ENCODE measurements at regions not wholly inside any gene's neighbourhood (a gene's known extent, or its start where the extent isn't known, plus 50 kb on each side); places are given as distances from the start of the nearest gene placed in this dataset.

DNA sequence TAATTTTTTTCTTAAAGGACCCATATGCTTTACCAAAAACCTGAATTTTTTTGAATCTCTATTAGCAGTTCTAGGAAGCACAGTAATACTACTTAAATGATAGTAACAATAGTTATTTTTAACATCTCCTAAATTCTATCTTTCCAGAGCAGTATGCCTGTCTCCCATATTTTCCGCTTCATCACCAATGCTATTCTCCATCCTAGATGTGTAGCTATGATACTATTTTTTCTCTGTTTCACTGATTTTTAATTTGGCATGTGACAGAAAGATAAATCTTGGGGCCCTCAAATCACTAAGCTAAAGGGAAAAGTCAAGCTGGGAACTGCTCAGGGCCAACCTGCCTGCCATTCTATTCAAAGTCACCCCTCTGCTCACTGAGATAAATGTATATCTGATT is 102.3 kb upstream of the HMCN1 start:
- H2BK5ac ChIP-seq (ENCODE audit: low read depth, low read length, poor library complexity, severe bottlenecking), result no peak overlapping the region
- DNase-seq, result no peak
- no peak overlapping the region for H3K9ac ChIP-seq (ENCODE audit: low read depth, low read length)
- H3K4me1 ChIP-seq (ENCODE audit: control insufficient read depth, insufficient read depth, low read length), result peaks cover 3% of the 10 kb centered on the region; the same call in 1 of the 2 replicates
- WGBS, 2 experiments (ENCODE audit: extremely low coverage in 2 of 2, insufficient read length in 1 of 2), result no CpG with 5 or more reads among the region's 1 CpG
- no peaks in the 10 kb centered on the region for H3K36me3 ChIP-seq (ENCODE audit: control insufficient read depth, insufficient read depth, low read length)
- H3K4me3 ChIP-seq (ENCODE audit: insufficient read depth, low read depth, low read length), result no peak overlapping the region
- H3K9me3 ChIP-seq (ENCODE audit: control insufficient read depth, insufficient read depth, low read length), result no peaks in the 10 kb centered on the region; the same call in 1 of the 2 replicates
- H3K56ac ChIP-seq (ENCODE audit: extremely low read depth, insufficient read depth, low read length), result no peak overlapping the region
- no peak overlapping the region for H2AK5ac ChIP-seq (ENCODE audit: low read depth, low read length)
- H4K20me1 ChIP-seq (ENCODE audit: insufficient read depth, low read length), result no peaks in the 10 kb centered on the region
- no TSS peak for BruUV-seq (replicated peaks)
- H3K27me3 ChIP-seq (ENCODE audit: control insufficient read depth, insufficient read depth, low read length), result no peaks in the 10 kb centered on the region; the same call in 1 of the 2 replicates
- ChIA-PET POLR2A (ENCODE audit: unreplicated experiment) (no interaction called here), CTCF (interaction anchor here (0.6 kb wide), 1 partner anchor 374 kb away, joined by 6 read pairs; no protein-coding TSS in a partner anchor)
- in situ Hi-C loops (cut with MboI; ENCODE audit: low sequenced_read_pairs) (no loop called here), intact Hi-C loops (cut with micrococcal nuclease) (no loop called here), dilution Hi-C loops (cut with HindIII; ENCODE audit: low sequenced_read_pairs, unreplicated experiment) (no loop called here)
- H3K18ac ChIP-seq (ENCODE audit: low read depth, low read length), result no peak overlapping the region
- no peak overlapping the region for H3K23ac ChIP-seq (ENCODE audit: low read depth, low read length)
- no peak overlapping the region for H2BK120ac ChIP-seq (ENCODE audit: low read depth, low read length)
- H2AK9ac ChIP-seq (replicated peaks; ENCODE audit: low read depth, low read length, poor library complexity), result no peak overlapping the region
- H3K14ac ChIP-seq (replicated peaks; ENCODE audit: low read depth, low read length), result no peak overlapping the region
- H4K91ac ChIP-seq (ENCODE audit: insufficient read depth, low read depth, low read length), result no peak overlapping the region
- H2AFZ ChIP-seq (replicated peaks; ENCODE audit: low read length, poor library complexity), result no peak overlapping the region
- H3K4me2 ChIP-seq (ENCODE audit: low read depth, low read length), result no peak overlapping the region
- no peak for ATAC-seq (ENCODE audit: low read depth)
- H2BK15ac ChIP-seq (ENCODE audit: low read depth, low read length), result no peak overlapping the region
- no peak overlapping the region for H3K27ac ChIP-seq (ENCODE audit: insufficient read depth, low read length)
- H3K79me1 ChIP-seq (ENCODE audit: low read depth in 1 of 2, low read length in 2 of 2), result no peaks in the 10 kb centered on the region
- no peaks in the 10 kb centered on the region; the same call in 1 of the 2 replicates for H3K9me1 ChIP-seq (ENCODE audit: insufficient read depth, low read length)
- H4K5ac ChIP-seq (ENCODE audit: low read depth, low read length), result no peak overlapping the region
- H3K4ac ChIP-seq (ENCODE audit: low read depth, low read length), result no peak overlapping the region
- TF ChIP-seq CHD1 (IDR thresholded peaks at IDR 0.05; ENCODE audit: low read depth, low read length) (no peak), CEBPB (IDR thresholded peaks at IDR 0.05; ENCODE audit: low read depth, low read length) (no peak), MAZ (IDR thresholded peaks at IDR 0.05; ENCODE audit: borderline replicate concordance, low read depth, low read length) (no peak), MXI1 (IDR thresholded peaks at IDR 0.05; ENCODE audit: borderline replicate concordance, low read depth, low read length) (no peak), BHLHE40 (IDR thresholded peaks at IDR 0.05; ENCODE audit: low read depth, low read length) (no peak), NFE2L2 (IDR thresholded peaks at IDR 0.05; ENCODE audit: low read depth, low read length) (no peak), FOS (IDR thresholded peaks at IDR 0.05; ENCODE audit: low read depth, low read length) (no peak), SMC3 (IDR thresholded peaks at IDR 0.05; ENCODE audit: low read depth, low read length) (no peak), MAFK (IDR thresholded peaks at IDR 0.05; ENCODE audit: low read depth, low read length) (no peak), RAD21 (IDR thresholded peaks at IDR 0.05; ENCODE audit: low read length) (no peak), RFX5 (IDR thresholded peaks at IDR 0.05; ENCODE audit: low read depth, low read length) (no peak), RCOR1 (IDR thresholded peaks at IDR 0.05; ENCODE audit: insufficient replicate concordance, low read length) (no peak), POLR2A (IDR thresholded peaks at IDR 0.05; ENCODE audit: low read depth, low read length) (no peak)
- TF ChIP-seq, protein P1, sequence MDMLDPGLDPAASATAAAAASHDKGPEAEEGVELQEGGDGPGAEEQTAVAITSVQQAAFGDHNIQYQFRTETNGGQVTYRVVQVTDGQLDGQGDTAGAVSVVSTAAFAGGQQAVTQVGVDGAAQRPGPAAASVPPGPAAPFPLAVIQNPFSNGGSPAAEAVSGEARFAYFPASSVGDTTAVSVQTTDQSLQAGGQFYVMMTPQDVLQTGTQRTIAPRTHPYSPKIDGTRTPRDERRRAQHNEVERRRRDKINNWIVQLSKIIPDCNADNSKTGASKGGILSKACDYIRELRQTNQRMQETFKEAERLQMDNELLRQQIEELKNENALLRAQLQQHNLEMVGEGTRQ (IDR thresholded peaks at IDR 0.05; ENCODE audit: low read depth, low read length), result no peak
- TF ChIP-seq, protein P2, sequence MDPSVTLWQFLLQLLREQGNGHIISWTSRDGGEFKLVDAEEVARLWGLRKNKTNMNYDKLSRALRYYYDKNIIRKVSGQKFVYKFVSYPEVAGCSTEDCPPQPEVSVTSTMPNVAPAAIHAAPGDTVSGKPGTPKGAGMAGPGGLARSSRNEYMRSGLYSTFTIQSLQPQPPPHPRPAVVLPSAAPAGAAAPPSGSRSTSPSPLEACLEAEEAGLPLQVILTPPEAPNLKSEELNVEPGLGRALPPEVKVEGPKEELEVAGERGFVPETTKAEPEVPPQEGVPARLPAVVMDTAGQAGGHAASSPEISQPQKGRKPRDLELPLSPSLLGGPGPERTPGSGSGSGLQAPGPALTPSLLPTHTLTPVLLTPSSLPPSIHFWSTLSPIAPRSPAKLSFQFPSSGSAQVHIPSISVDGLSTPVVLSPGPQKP (IDR thresholded peaks at IDR 0.05; ENCODE audit: borderline replicate concordance, low read depth, low read length), result no peak
- TF ChIP-seq, protein P3, sequence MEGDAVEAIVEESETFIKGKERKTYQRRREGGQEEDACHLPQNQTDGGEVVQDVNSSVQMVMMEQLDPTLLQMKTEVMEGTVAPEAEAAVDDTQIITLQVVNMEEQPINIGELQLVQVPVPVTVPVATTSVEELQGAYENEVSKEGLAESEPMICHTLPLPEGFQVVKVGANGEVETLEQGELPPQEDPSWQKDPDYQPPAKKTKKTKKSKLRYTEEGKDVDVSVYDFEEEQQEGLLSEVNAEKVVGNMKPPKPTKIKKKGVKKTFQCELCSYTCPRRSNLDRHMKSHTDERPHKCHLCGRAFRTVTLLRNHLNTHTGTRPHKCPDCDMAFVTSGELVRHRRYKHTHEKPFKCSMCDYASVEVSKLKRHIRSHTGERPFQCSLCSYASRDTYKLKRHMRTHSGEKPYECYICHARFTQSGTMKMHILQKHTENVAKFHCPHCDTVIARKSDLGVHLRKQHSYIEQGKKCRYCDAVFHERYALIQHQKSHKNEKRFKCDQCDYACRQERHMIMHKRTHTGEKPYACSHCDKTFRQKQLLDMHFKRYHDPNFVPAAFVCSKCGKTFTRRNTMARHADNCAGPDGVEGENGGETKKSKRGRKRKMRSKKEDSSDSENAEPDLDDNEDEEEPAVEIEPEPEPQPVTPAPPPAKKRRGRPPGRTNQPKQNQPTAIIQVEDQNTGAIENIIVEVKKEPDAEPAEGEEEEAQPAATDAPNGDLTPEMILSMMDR (conservative IDR thresholded peaks at IDR 0.05; ENCODE audit: low read depth, low read length), result no peak
- no peak overlapping the region for H2BK20ac ChIP-seq (ENCODE audit: low read depth, low read length)
- no peak overlapping the region for H4K8ac ChIP-seq (ENCODE audit: low read depth in 2 of 2, low read length in 2 of 2)

Data from IMR-90 (cell line).